ENCODE measurements at regions not wholly inside any gene's neighbourhood (a gene's known extent, or its start where the extent isn't known, plus 50 kb on each side); places are given as distances from the start of the nearest gene placed in this dataset.

- DNase-seq (ENCODE audit: low spot score): no peak
Observed at GRCh38 chr2:6667326-6667725, 198.4 kb downstream of the CMPK2 start.

GRCh38 chr2:6671913-6672312 lies 193.8 kb downstream of the CMPK2 start:
- DNase-seq (ENCODE audit: low spot score): no peak

- no peak for DNase-seq (ENCODE audit: low spot score)
Observed at GRCh38 chr2:6674381-6674780, 191.3 kb downstream of the CMPK2 start.

- DNase-seq (ENCODE audit: low spot score): no peak
Observed at GRCh38 chr2:6675791-6676190, 189.9 kb downstream of the CMPK2 start.

- DNase-seq (ENCODE audit: low spot score): no peak
Observed at GRCh38 chr2:6676241-6676640, 189.5 kb downstream of the CMPK2 start.

GRCh38 chr2:6676776-6677175 lies 188.9 kb downstream of the CMPK2 start:
- no peak for DNase-seq (ENCODE audit: low spot score)

GRCh38 chr2:6679471-6679870 lies 186.2 kb downstream of the CMPK2 start:
- DNase-seq (ENCODE audit: low spot score): no peak

- no peak for DNase-seq (ENCODE audit: low spot score)
Observed at GRCh38 chr2:6683516-6683915, 182.2 kb downstream of the CMPK2 start.

- no peak for DNase-seq (ENCODE audit: low spot score)
Observed at GRCh38 chr2:6685447-6685846, 180.3 kb downstream of the CMPK2 start.

- no peak for DNase-seq (ENCODE audit: low spot score)
Observed at GRCh38 chr2:6692056-6692455, 173.7 kb downstream of the CMPK2 start.

GRCh38 chr2:6692819-6693218 lies 172.9 kb downstream of the CMPK2 start:
- no peak for DNase-seq (ENCODE audit: low spot score)

- no peak for DNase-seq (ENCODE audit: low spot score)
Observed at GRCh38 chr2:6694555-6694954, 171.2 kb downstream of the CMPK2 start.

GRCh38 chr2:6700335-6700734 lies 165.4 kb downstream of the CMPK2 start:
- DNase-seq (ENCODE audit: low spot score): no peak

GRCh38 chr2:6704077-6704476 lies 161.6 kb downstream of the CMPK2 start:
- no peak for DNase-seq (ENCODE audit: low spot score)

GRCh38 chr2:6721395-6721794 lies 144.3 kb downstream of the CMPK2 start:
- DNase-seq (ENCODE audit: low spot score): no peak

- DNase-seq (ENCODE audit: low spot score): no peak
Observed at GRCh38 chr2:6722574-6722973, 143.1 kb downstream of the CMPK2 start.

- no peak for DNase-seq (ENCODE audit: low spot score)
Observed at GRCh38 chr2:6723865-6724604, 141.7 kb downstream of the CMPK2 start.

- DNase-seq (ENCODE audit: low spot score): no peak
Observed at GRCh38 chr2:6724605-6725140, 141.0 kb downstream of the CMPK2 start.

- no peak for DNase-seq (ENCODE audit: low spot score)
Observed at GRCh38 chr2:6728156-6728555, 137.6 kb downstream of the CMPK2 start.

- no peak for DNase-seq (ENCODE audit: low spot score)
Observed at GRCh38 chr2:6730003-6730402, 135.7 kb downstream of the CMPK2 start.

- no peak for DNase-seq (ENCODE audit: low spot score)
Observed at GRCh38 chr2:6730649-6731532, 134.8 kb downstream of the CMPK2 start.

- DNase-seq (ENCODE audit: low spot score): no peak
Observed at GRCh38 chr2:6739547-6739946, 126.2 kb downstream of the CMPK2 start.

GRCh38 chr2:6741229-6741628 lies 124.5 kb downstream of the CMPK2 start:
- no peak for DNase-seq (ENCODE audit: low spot score)
